ENCODE measurements at regions not wholly inside any gene's neighbourhood (a gene's known extent, or its start where the extent isn't known, plus 50 kb on each side); places are given as distances from the start of the nearest gene placed in this dataset.

GRCh38 chr2:64390586-64390985 is 63.4 kb upstream of the LGALSL start:
- no peak overlapping the region for H3K27ac ChIP-seq (ENCODE audit: low read length)
- DNase-seq (ENCODE audit: low read depth, low spot score) = no peak
- no peaks in the 10 kb centered on the region for H3K27me3 ChIP-seq (ENCODE audit: control insufficient read depth, insufficient read depth, low read length)
- H3K9me3 ChIP-seq (ENCODE audit: control insufficient read depth, insufficient read depth, low read length) = no peaks in the 10 kb centered on the region
- H3K4me3 ChIP-seq (ENCODE audit: low read length) = no peak overlapping the region
- H3K4me1 ChIP-seq (ENCODE audit: control insufficient read depth, insufficient read depth, low read length) = no peaks in the 10 kb centered on the region
- no peaks in the 10 kb centered on the region for H3K36me3 ChIP-seq (ENCODE audit: control insufficient read depth, insufficient read depth, low read length)

GRCh38 chr2:64391424-64391823 is 62.5 kb upstream of the LGALSL start:
- H3K4me1 ChIP-seq (ENCODE audit: control insufficient read depth, insufficient read depth, low read length) = no peaks in the 10 kb centered on the region
- no peak overlapping the region for H3K4me3 ChIP-seq (ENCODE audit: low read length)
- H3K9me3 ChIP-seq (ENCODE audit: control insufficient read depth, insufficient read depth, low read length) = no peaks in the 10 kb centered on the region
- no peaks in the 10 kb centered on the region for H3K27me3 ChIP-seq (ENCODE audit: control insufficient read depth, insufficient read depth, low read length)
- no peaks in the 10 kb centered on the region for H3K36me3 ChIP-seq (ENCODE audit: control insufficient read depth, insufficient read depth, low read length)
- DNase-seq (ENCODE audit: low read depth, low spot score) = no peak
- WGBS (ENCODE audit: insufficient coverage, insufficient read length) = no CpG with 5 or more reads among the region's 2 CpGs
- H3K27ac ChIP-seq (ENCODE audit: low read length) = no peak overlapping the region

- no peaks in the 10 kb centered on the region for H3K27me3 ChIP-seq (ENCODE audit: control insufficient read depth, insufficient read depth, low read length)
- no peaks in the 10 kb centered on the region for H3K9me3 ChIP-seq (ENCODE audit: control insufficient read depth, insufficient read depth, low read length)
- no CpG with 5 or more reads among the region's 1 CpG for WGBS (ENCODE audit: insufficient coverage, insufficient read length)
- H3K36me3 ChIP-seq (ENCODE audit: control insufficient read depth, insufficient read depth, low read length) = no peaks in the 10 kb centered on the region
- H3K4me1 ChIP-seq (ENCODE audit: control insufficient read depth, insufficient read depth, low read length) = no peaks in the 10 kb centered on the region
- H3K4me3 ChIP-seq (ENCODE audit: low read length) = no peak overlapping the region
- H3K27ac ChIP-seq (ENCODE audit: low read length) = no peak overlapping the region
- DNase-seq (ENCODE audit: low read depth, low spot score) = no peak
Observed at GRCh38 chr2:64391940-64392339, 62.0 kb upstream of the LGALSL start.

- no peak overlapping the region for H3K27ac ChIP-seq (ENCODE audit: low read length)
- no peaks in the 10 kb centered on the region for H3K9me3 ChIP-seq (ENCODE audit: control insufficient read depth, insufficient read depth, low read length)
- no peak overlapping the region for H3K4me3 ChIP-seq (ENCODE audit: low read length)
- H3K36me3 ChIP-seq (ENCODE audit: control insufficient read depth, insufficient read depth, low read length) = no peaks in the 10 kb centered on the region
- DNase-seq (ENCODE audit: low read depth, low spot score) = no peak
- H3K4me1 ChIP-seq (ENCODE audit: control insufficient read depth, insufficient read depth, low read length) = no peaks in the 10 kb centered on the region
- WGBS (ENCODE audit: insufficient coverage, insufficient read length) = no CpG with 5 or more reads among the region's 2 CpGs
- H3K27me3 ChIP-seq (ENCODE audit: control insufficient read depth, insufficient read depth, low read length) = no peaks in the 10 kb centered on the region
Observed at GRCh38 chr2:64392529-64392928, 61.4 kb upstream of the LGALSL start.

- H3K4me3 ChIP-seq (ENCODE audit: low read length) = no peak overlapping the region
- no peaks in the 10 kb centered on the region for H3K4me1 ChIP-seq (ENCODE audit: control insufficient read depth, insufficient read depth, low read length)
- H3K27ac ChIP-seq (ENCODE audit: low read length) = no peak overlapping the region
- no peak for DNase-seq (ENCODE audit: low read depth, low spot score)
- H3K9me3 ChIP-seq (ENCODE audit: control insufficient read depth, insufficient read depth, low read length) = no peaks in the 10 kb centered on the region
- H3K27me3 ChIP-seq (ENCODE audit: control insufficient read depth, insufficient read depth, low read length) = no peaks in the 10 kb centered on the region
- no peaks in the 10 kb centered on the region for H3K36me3 ChIP-seq (ENCODE audit: control insufficient read depth, insufficient read depth, low read length)
- WGBS (ENCODE audit: insufficient coverage, insufficient read length) = no CpG with 5 or more reads among the region's 3 CpGs
Observed at GRCh38 chr2:64393383-64394010, 60.5 kb upstream of the LGALSL start.

GRCh38 chr2:64394153-64394552 is 59.8 kb upstream of the LGALSL start:
- no peaks in the 10 kb centered on the region for H3K9me3 ChIP-seq (ENCODE audit: control insufficient read depth, insufficient read depth, low read length)
- WGBS (ENCODE audit: insufficient coverage, insufficient read length) = no CpG with 5 or more reads among the region's 3 CpGs
- H3K4me3 ChIP-seq (ENCODE audit: low read length) = no peak overlapping the region
- no peak for DNase-seq (ENCODE audit: low read depth, low spot score)
- no peaks in the 10 kb centered on the region for H3K27me3 ChIP-seq (ENCODE audit: control insufficient read depth, insufficient read depth, low read length)
- no peaks in the 10 kb centered on the region for H3K4me1 ChIP-seq (ENCODE audit: control insufficient read depth, insufficient read depth, low read length)
- no peak overlapping the region for H3K27ac ChIP-seq (ENCODE audit: low read length)
- H3K36me3 ChIP-seq (ENCODE audit: control insufficient read depth, insufficient read depth, low read length) = no peaks in the 10 kb centered on the region

GRCh38 chr2:64396001-64396400 is 58.0 kb upstream of the LGALSL start:
- no peak for DNase-seq (ENCODE audit: low read depth, low spot score)
- no CpG with 5 or more reads among the region's 5 CpGs for WGBS (ENCODE audit: insufficient coverage, insufficient read length)
- Histone ChIP-seq H3K27ac (ENCODE audit: low read length) (no peak overlapping the region), H3K27me3 (ENCODE audit: control insufficient read depth, insufficient read depth, low read length) (no peaks in the 10 kb centered on the region), H3K36me3 (ENCODE audit: control insufficient read depth, insufficient read depth, low read length) (no peaks in the 10 kb centered on the region), H3K4me3 (ENCODE audit: low read length) (no peak overlapping the region), H3K9me3 (ENCODE audit: control insufficient read depth, insufficient read depth, low read length) (no peaks in the 10 kb centered on the region), H3K4me1 (ENCODE audit: control insufficient read depth, insufficient read depth, low read length) (peaks cover 3% of the 10 kb centered on the region)

- no peaks in the 10 kb centered on the region for H3K27me3 ChIP-seq (ENCODE audit: control insufficient read depth, insufficient read depth, low read length)
- no peak overlapping the region for H3K27ac ChIP-seq (ENCODE audit: low read length)
- no peaks in the 10 kb centered on the region for H3K36me3 ChIP-seq (ENCODE audit: control insufficient read depth, insufficient read depth, low read length)
- no CpG with 5 or more reads among the region's 2 CpGs for WGBS (ENCODE audit: insufficient coverage, insufficient read length)
- H3K4me3 ChIP-seq (ENCODE audit: low read length) = no peak overlapping the region
- no peak for DNase-seq (ENCODE audit: low read depth, low spot score)
- peaks cover 4% of the 10 kb centered on the region for H3K4me1 ChIP-seq (ENCODE audit: control insufficient read depth, insufficient read depth, low read length)
- H3K9me3 ChIP-seq (ENCODE audit: control insufficient read depth, insufficient read depth, low read length) = no peaks in the 10 kb centered on the region
Observed at GRCh38 chr2:64396551-64396950, 57.4 kb upstream of the LGALSL start.

GRCh38 chr2:64398516-64399129 is 55.3 kb upstream of the LGALSL start:
- Histone ChIP-seq H3K9me3 (ENCODE audit: control insufficient read depth, insufficient read depth, low read length) (no peaks in the 10 kb centered on the region), H3K36me3 (ENCODE audit: control insufficient read depth, insufficient read depth, low read length) (no peaks in the 10 kb centered on the region), H3K27me3 (ENCODE audit: control insufficient read depth, insufficient read depth, low read length) (no peaks in the 10 kb centered on the region), H3K4me3 (ENCODE audit: low read length) (no peak overlapping the region), H3K27ac (ENCODE audit: low read length) (no peak overlapping the region), H3K4me1 (ENCODE audit: control insufficient read depth, insufficient read depth, low read length) (peaks cover 7% of the 10 kb centered on the region)
- no peak for DNase-seq (ENCODE audit: low read depth, low spot score)

- Histone ChIP-seq H3K27me3 (ENCODE audit: control insufficient read depth, insufficient read depth, low read length) (no peaks in the 10 kb centered on the region), H3K36me3 (ENCODE audit: control insufficient read depth, insufficient read depth, low read length) (no peaks in the 10 kb centered on the region), H3K4me1 (ENCODE audit: control insufficient read depth, insufficient read depth, low read length) (peaks cover 11% of the 10 kb centered on the region), H3K4me3 (ENCODE audit: low read length) (no peak overlapping the region), H3K27ac (ENCODE audit: low read length) (no peak overlapping the region), H3K9me3 (ENCODE audit: control insufficient read depth, insufficient read depth, low read length) (no peaks in the 10 kb centered on the region)
- WGBS (ENCODE audit: insufficient coverage, insufficient read length) = no CpG with 5 or more reads among the region's 2 CpGs
- no peak for DNase-seq (ENCODE audit: low read depth, low spot score)
Observed at GRCh38 chr2:64399521-64399920, 54.4 kb upstream of the LGALSL start.

- WGBS (ENCODE audit: insufficient coverage, insufficient read length) = no CpG with 5 or more reads among the region's 4 CpGs
- no peaks in the 10 kb centered on the region for H3K9me3 ChIP-seq (ENCODE audit: control insufficient read depth, insufficient read depth, low read length)
- no peak for DNase-seq (ENCODE audit: low read depth, low spot score)
Observed at GRCh38 chr2:64400105-64400728, 53.7 kb upstream of the LGALSL start.

More at GRCh38 chr2:64400105-64400728, 53.7 kb upstream of the LGALSL start:
- H3K4me1 ChIP-seq (ENCODE audit: control insufficient read depth, insufficient read depth, low read length) = peaks cover 11% of the 10 kb centered on the region
- no peak overlapping the region for H3K27ac ChIP-seq (ENCODE audit: low read length)
- no peaks in the 10 kb centered on the region for H3K36me3 ChIP-seq (ENCODE audit: control insufficient read depth, insufficient read depth, low read length)
- H3K27me3 ChIP-seq (ENCODE audit: control insufficient read depth, insufficient read depth, low read length) = no peaks in the 10 kb centered on the region
- no peak overlapping the region for H3K4me3 ChIP-seq (ENCODE audit: low read length)

Measured in iPS DF 6.9 (cell line).